NCI-H2196 treated with DMSO at 0.1 percent for 48 hours (cell line): ENCODE measurements at regions not wholly inside any gene's neighbourhood (a gene's known extent, or its start where the extent isn't known, plus 50 kb on each side); places are given as distances from the start of the nearest gene placed in this dataset.
"Not testable (repeated sequence)": the region's sequence is repeated elsewhere in the genome, so short reads cannot be mapped to it uniquely, and the experiment has no call there.

Experiments
- DNase-seq: peaks from one replicate; lab custom pipeline; 2025; ENCODE audit not compliant: unreplicated experiment; lab: John Stamatoyannopoulos, UW

DNA sequence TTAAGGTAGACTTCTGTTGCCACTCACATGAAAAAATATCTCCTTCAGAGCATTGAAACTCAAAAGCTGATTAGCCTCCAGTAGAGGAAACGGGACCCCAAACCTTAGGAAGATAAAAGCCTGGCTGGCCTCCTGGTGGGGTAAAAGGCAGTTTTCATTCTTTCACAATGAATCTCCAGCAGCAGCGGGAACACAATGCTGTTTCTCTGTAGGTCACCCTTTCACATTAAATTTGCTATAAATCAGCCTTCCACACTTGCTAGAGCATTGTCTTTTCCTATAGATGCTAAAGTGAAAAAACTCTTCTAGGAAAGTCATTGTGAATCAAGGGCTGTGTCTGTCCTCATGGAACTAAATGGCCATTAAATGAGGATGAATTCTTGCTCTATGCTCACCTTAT is 207.3 kb upstream of the MAGEB2 start:
- no peak for DNase-seq

DNA sequence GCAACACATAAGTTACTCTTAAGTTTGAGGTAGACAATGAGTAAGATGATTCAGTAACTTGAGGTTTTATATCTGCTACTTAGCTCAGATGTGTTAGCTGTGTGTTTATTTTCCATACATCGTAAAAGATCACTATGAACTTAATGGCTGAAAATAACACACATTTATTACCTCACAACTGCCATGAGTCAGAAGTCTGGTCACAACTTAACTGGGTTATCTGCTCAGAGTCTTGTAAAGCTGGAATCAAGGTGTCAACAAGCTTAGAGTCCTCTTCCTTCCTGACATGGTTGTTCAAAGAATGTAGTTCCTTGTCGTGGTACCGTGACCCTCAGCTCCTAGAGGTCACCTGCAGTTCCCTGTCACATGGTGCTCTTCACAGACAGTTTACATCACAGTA is 204.9 kb upstream of the MAGEB2 start:
- no peak for DNase-seq

DNA sequence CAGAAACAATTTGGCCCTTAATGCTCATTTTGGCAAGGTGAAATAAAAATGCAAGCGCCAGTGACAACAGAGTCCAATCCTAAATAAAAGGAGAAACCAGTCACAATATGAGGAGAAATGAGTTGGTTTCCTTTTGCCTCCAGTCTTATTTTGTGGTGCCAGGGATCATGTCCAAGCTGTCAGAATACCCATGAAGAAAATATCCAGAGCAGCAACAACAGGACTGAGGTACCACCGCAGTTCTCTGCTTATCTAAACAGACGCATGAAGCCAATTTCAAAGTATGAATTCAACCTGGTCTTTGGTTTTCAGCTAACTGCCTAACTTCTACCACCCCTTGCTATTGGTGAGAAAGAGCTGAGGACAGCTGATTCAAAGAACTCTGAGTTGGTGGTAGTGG is 199.9 kb upstream of the MAGEB2 start:
- no peak for DNase-seq

DNA sequence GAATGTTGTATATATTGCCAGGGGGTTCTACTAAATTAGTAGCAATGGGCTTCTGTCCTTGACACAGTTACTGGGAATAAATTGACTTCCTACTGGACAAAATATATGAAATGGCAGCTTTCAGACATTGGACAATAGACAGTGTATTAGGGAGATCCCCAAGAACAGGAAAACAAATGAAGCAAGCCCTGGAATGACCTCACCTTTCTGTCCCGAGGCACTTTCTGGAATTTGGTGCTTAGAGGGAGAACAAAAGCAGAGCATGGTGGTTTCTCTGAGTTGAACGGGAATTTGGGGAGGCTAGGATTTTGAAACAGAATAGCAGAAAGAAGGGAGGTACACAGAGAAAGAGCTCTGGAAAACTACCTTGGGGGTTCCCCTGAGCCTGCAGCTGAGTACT is 187.7 kb upstream of the MAGEB2 start:
- DNase-seq, result no peak

DNA sequence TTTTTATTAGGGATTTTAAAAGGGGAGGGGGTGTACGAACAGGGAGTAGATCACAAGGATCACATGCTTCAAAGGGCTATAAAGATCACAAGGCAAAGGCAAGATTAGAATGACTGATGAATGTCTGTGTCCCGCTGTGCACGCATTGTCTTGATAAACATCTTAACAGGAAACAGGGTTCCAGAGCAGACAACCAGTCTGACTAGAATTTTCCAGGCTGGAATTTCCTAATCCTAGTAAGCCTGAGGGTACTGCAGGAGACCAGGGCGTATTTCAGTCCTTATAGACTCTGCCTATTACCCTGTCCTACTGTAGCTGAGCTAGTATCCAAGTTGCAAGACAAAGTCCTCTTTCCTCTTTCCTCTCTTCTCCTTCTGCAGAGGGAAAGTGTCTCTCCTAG is 179.0 kb upstream of the MAGEB2 start:
- not testable (repeated sequence) for DNase-seq

DNA sequence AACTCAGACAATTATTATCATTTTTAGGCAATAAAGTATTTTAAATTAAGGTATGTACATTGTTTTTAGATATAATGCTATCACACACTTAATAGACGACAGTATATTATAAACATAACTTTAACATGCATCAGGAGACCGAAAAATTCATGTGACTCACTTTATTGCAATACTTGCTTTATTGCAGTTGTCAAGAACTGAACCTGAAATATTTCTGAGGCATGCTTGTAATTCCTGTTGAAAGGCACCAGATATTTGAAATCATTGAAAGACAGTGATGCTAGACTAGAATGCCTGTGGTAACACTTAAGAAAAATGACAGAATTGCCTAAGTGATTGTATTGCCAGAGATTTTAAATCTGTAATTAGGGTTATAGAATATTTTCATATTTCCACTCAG is 175.6 kb upstream of the MAGEB2 start:
- DNase-seq, result no peak

DNA sequence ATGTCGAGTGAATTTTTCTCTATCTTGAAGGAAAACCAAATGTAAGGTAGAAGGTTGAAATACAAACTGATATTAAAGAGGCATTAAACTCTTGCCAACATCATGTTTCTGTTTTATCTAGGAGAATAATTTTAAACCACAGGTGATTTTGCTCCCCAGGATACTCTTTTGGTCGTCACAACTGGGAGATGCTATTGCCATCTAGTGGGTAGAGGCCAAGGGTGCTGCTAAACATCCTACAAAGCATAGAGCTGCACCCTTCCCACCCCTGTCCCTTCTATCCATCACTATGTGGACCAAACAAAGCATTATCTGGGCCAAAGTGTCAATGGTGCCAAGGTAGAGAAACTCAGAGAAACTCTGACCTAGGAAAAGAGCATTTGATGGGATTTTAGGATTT is 154.6 kb upstream of the MAGEB2 start:
- DNase-seq, result no peak

DNA sequence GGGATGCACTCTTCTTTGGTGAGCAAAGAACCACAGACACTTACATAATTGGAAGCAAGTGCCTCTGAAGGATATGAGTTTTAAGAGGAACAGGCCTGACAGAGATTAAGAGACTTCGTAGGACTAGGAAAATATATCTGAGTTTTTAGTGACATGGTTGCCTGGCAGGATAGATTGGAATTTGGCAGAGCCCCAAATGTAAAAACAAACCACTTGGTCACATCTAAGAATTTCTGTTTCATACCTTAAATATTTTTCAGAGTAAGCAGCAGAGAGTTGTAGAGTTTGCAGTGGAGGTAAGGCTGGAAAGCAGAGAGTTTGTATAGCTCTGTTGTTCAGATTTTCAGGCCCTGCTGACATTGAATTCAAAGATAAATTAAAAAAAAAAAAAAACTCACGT is 150.1 kb upstream of the MAGEB2 start:
- DNase-seq, result no peak

DNA sequence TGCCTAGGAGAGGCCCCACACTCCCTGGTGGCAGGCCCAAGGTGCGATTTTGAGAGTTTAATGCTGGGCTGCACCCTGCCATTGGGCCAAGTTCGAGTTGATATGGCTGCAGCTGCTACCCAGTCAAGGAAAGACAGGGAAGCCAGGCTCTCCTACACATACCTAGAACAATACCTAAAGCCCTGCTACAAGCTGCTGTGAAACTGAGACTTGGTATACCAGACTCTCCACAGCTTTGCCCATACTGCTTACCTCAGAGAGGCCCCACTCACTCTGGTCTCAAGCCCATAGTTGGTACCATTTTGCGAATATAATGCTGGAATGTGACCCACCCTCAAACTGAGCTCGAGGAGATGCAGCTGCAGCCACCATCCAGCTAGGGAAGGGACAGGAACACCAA is 147.7 kb upstream of the MAGEB2 start:
- DNase-seq, result no peak

DNA sequence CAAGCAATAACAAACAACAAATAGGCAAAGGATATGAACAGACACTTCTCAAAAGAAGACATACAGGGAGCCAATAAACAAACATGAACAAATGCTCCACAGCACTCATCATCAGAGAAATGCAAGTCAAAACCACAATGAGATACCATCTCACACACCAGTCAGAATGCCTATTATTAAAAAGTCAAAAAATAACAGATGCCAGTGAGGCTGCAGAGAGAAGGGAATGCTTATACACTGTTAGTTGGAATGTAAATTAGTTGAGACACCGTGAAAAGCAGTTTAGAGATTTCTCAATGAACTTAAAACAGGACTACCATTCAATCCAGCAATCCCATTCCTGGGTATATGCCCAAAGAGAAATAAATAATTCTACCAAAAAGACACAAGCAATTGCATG is 129.8 kb upstream of the MAGEB2 start:
- no peak for DNase-seq

DNA sequence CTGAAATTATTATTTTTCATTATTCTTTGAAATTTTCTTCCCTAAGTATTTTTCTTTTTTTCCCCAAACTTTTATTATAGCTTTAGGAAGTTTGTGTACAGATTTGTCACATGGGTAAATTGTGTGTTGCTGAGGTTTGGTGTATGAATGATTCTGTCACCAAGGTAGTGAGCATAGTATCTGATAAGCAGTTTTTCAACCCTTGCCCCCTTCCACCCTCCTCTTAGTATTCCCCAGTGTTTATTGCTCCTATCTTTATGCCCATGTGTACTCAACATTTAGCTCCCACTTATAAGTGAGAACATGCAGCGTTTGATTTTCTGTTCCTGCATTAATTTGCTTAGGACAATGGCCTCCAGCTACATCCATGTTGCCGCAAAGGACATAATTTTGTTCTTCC is 103.9 kb upstream of the MAGEB2 start:
- DNase-seq, result no peak

DNA sequence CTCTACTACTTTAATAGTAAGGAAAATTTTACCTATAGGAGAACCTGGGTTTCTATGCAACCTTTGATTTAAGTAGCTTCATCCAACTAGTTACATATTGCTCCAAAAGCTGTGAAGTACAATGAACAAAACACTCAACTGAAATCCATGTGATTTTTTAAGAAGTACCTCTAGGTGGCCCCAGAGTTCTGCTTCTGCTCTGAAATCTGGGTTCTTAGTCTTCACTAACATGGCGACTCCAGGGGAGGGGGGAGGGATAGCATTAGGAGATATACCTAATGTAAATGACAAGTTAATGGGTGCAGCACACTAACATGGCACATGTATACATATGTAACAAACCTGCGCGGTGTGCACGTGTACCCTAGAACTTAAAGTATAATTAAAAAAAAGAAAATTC is 73.4 kb upstream of the MAGEB2 start:
- peak; percentile 3 for DNase-seq

DNA sequence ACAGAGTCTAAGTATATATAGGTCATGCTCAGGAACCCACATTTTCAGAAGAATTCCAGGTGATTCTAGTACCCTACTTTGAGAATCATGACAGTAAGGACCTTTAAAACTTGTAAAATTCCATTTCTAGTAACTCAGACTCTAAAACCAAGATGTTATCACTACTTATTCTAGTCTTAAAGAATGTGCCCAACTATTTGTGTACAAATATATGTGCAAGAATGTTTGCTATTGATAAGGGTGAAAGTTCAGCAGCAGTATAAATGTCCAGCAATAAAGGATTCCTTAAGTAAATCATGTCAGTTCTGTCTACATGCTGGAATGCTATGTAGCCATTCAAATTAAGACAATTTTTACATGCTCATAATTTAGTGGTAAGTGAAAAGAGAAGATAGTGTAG is 71.1 kb upstream of the MAGEB2 start:
- no peak for DNase-seq

DNA sequence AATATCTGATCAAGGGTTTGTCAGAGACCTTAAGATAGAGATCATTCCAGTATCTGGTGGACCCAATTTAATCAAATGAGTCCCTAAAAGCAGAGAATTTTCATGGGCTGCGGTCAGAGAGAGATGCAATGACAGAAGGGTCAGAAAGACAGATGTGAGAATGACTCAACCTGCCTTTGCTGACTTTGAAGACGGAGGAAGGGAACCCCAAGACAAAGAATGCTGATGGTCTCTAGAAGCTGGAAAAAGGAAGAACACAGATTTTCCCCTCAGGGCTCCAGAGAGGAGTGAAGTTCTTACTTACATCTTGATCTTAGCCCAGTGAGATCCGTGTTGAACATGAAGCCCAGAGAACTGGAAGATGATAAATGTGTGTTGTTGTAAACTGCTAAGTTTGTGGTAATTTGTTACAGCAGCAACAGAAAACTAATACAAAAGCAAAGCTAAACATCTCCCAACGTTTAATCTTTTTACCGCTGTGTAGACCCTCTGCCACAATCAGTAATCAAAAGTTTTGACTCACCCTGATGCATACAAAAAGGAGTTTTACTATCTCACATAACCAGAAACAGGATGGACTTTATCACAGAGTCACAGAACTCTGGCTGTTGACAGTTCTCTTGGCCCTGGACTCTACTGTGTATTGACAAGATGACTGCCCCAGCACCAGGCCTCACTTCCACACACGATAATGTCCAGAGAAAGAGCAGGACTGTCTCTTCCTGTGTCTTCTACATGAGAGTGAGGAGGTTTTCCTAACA is 70.2 kb upstream of the MAGEB2 start:
- no peak for DNase-seq

DNA sequence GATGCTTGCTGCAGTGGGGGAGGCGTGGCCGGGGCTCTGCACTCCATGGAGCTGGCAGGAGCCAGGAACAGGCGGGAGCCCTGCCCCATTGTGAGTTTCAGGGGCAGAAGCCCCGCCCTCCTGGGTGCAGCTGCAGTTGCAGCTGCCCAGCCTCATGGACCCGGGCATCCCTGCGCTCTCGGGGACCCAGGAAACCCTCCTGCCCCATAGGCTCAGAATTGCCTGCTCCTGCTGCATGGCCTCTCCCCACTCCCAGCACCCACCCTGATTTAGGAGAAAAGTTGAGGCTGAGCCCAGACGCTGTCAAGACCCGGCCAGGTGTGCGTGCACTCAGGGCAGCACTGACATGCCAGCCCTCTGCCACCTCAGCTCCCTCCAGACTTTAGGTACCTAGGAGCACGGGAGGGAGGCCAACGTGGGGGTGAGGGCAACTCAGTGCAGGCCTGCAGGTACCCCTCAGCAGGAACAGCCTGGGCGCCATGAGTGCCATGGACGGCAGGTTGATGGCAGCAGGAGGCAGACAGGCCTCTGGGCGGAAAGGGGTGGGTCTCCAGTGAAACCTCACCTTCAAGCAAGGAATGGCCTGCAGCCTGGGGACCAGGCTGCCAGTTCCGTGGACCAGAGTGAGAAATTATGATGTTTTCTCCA is 67.2 kb upstream of the MAGEB2 start:
- DNase-seq, result no peak

DNA sequence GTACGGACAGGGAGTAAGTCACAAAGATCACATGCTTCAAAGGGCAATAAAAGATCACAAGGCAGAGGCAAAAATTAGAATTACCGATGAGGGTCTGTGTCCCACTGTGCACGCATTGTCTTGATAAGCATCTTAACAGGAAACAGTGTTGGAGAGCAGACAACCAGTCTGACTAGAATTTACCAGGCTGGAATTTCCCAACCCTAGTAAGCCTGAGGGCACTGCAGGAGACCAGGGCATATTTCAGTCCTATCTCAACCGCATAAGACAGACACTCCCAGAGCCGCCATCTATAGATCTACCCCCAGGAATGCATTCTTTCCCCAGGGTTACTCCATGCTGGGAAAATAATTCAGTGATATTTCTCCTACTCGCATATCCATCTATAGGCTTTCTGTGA is 66.2 kb upstream of the MAGEB2 start:
- DNase-seq, result not testable (repeated sequence)

DNA sequence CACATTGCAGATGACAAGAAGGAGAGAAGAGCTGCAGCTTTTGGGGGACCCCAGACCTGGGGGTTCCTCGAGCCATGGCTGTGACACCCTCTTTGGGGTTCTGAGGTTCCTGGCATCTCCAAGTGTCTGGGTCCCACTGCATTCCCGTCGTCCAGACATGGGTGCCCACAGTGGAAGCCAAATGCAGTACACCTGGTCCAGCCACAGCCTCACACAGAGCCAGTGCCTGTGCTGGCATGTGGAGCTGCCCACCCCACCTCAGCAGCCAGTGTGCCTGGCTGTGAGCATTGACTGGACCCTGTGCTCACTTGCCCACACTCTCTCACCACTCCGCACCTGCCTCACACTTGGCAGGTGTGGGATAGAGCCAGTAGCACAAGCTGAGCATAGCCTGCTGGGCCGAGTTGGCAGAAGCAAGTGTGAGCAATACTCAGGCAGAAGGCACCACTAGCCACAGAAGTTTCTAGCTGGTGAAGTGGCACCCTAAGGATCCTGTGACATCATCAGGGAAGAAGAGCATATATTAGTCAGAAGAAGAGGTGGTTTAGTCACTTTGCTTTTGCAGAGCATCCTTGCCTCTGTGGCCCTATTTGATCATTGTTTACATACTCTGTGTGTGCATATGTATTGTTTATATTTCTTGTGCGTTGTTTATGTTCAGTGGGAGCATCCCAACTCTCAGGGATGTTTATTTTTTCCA is 65.0 kb upstream of the MAGEB2 start:
- no peak for DNase-seq

DNA sequence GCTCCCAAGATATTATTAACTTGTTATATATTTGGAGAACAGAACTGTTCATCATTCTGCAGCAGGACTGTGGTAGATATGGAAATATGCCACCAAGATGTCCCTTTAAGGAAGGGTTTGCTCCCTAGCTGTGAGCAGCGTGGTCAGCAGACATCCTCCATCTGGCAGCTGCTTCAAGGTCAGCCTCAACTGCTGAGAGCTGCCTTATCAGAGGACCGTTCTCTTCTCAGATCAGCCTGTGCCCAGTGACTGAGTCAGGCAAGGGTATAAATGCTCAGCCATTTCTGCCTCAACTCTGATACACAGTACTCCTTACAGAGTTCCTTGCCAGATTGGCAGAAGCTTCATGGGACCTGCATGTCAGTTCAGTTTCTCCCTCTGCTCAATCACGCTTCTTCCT is 63.4 kb upstream of the MAGEB2 start:
- DNase-seq, result no peak

DNA sequence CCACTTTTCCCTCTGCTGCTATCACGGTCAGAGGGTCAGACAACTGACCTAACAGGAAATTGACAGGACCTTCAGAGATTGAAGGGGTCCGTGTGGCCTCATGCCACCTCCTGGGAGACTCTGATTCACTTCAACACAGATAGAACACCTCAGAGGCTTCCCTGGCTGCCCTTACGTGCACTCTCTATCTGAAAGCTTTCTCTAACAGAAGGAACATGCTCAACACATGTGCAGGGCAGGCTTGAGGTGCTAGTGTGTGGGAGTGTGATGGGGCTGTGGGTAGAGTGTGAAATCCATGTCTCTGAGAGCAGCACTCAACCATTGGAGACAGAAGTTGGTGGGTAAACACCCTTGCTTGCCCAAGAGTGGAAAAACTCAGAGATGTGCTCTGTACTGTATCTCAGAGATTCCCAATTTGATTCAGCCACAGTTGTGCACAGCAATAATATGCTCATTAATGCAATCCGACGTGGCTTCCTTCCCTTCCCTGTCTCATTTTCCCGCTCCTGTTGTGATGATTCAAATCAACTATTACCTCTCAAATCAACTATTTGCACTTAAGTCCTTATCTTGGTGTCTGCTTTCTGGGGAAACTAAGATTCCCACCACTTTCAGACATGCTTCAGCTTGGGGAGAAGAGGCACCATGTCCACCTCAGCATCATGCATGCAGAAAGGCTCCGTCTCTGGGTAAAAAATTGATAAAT is 62.0 kb upstream of the MAGEB2 start:
- DNase-seq, result no peak

DNA sequence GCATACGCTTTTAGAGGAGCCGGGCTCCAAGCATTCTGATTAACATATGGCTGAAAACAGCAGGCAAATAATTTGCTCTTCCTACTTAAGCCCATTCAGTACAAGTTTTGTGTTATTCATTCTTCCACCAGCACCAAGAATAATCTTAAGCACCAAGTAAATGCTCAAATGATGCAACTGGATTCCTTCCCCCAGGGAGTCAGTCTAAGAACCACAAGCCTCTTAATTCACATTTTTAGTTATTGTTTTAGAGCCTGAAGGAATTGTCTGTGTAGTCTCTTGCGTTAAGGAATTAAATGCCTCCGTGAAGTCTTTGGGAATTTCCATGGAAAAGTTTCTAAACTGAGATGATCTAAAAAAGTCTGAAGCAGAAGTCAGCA is 61.5 kb upstream of the MAGEB2 start:
- DNase-seq, result no peak

DNA sequence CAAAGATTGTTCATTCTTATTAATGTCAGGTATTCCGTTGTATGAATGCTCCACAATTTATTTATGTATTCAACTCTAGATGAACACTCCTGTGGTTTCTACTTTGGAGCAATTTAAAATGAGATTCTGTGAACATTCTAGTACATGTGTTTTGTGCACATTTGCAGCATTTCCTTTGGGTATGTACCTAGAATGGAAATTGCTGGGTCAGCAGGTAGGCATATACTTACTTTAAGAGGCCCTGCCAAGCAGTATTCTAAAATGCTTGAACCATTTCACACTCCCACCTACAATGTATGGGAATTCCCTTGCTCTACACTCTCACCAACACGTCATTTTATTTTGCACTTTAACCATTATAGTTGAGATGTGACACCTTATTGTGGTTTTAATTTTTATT is 59.4 kb upstream of the MAGEB2 start:
- DNase-seq, result no peak
